ENCODE measurements at regions not wholly inside any gene's neighbourhood (a gene's known extent, or its start where the extent isn't known, plus 50 kb on each side); places are given as distances from the start of the nearest gene placed in this dataset.

DNA sequence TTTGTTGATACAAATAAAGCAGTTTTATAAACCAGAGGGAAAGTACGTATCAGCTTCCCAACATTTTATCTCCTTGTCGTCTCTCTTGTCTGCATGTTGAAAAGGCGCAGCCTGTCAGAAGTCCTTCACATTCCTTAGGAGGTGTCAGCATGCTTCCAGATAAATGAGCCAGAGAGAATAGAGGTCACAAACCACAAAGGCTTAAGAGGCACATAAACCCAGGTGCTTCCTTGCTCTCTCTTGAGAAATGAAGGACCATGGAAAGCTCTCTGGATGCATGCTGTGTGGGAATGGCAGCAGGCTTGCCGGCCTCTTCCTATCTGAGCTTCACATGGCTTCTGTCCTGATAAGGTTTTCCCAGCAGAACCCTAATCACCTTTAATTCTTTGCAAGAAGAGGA lies 448.5 kb downstream of the XPNPEP1 start:
- DNase-seq = no peak

DNA sequence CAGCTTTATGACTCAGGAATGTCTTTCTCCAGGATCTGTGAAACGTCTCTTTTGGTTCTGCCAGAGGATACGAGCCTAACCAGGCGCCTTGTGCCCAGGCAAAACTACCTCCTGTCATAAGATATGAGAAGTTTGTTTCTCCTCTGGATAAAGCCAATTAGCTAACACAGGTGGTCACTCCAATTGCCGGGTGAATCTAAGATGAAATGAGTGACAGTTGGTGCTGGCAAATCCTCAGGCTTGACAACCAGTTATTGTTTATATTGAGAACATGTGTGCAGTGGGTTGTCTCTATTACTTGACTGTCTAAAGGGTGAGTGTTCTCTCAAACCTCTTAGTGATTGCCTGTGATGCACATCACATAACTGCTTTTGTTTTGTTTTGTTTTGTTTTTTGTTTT lies 449.1 kb downstream of the XPNPEP1 start:
- DNase-seq = no peak

DNA sequence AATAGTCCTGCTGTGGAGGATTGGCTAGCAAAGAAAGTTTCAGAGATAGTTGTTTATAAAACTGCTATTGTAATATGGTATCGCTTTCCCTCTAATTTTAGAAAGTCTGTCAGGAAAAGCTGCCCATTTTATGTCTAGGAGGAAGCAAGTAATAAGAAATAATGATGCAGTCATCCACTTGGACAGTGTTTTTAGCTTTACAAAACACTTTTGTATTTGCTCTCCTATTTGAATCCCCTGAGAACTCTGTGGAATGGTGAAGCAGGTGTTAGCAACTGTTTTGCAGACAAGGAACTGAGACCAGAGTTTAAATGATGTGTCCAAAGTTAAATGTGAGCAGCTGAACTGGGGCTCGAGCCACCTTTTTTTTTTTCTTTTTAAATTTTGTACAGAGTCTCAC lies 455.8 kb downstream of the XPNPEP1 start:
- DNase-seq = no peak

DNA sequence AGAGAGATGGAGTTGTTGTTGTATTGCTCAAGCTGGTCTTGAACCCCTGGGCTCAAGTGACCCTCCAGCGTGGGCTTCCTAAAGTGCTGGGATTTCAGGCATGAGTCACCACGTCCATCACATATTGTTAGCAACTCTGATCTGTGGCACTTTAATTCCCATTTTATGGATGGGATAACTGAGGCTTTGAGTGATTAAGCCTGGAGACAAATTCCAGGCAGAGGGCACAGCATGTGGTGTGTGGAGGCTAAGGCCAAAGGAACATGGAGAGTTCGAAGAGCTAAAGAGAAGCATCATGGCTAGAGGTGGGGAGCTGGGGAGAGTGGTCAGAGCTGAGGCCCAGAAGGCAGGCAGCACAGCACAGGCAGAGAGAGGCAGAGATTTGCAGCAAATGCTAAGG lies 458.4 kb downstream of the XPNPEP1 start:
- DNase-seq = no peak

DNA sequence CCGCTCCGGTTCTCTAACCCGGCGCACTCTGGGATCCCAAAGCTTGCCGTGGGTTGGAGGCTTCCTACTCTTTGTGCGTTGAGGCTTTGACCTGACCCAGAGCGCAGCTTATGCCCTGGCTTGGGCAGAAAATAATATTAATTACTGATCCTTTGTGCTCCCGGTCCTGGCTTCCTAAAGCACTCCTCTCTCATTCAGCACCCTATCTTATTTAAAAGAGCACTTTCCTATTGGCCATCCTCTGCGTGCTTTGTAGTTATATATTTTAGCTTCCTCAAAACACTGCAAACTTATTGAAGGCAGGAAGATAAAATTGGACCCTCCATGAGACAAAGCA lies 466.0 kb downstream of the XPNPEP1 start:
- DNase-seq = no peak

DNA sequence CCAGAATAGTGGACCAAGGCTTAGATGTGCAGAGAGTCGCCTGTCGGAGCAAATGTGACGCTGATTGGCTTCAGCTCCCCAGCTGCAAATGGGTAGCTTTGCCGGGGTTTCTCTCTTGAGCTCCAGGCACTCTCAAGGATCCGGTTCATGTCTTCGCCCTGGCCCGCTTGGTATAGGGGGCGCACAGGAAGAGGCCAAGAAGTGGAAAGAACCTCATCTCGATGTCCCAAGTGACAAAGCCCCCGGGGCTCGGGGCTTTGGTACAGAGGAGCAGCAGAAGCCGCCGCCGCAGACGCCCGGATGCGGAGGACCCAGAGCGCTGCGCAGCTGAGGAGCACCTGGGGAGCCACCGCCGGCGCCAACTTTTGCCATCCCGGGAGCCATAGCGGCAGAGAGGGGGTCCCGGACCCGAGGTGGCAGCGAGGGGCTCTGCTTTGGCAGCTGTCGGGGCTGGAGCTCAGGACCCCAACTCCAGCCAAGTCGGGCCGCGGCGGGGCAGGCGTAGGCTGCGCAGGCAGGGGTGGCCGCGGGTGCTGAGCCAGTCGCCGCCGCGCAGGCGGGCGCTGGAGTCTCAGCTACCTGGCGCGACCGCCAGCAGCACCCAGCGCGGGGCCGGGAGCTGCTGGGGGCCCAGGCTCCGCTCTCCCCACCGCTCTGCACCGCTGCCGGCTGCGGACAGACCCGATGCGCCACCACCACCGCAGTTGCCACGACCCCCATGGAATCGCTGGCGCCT lies 466.6 kb downstream of the XPNPEP1 start:
- DNase-seq = no peak

DNA sequence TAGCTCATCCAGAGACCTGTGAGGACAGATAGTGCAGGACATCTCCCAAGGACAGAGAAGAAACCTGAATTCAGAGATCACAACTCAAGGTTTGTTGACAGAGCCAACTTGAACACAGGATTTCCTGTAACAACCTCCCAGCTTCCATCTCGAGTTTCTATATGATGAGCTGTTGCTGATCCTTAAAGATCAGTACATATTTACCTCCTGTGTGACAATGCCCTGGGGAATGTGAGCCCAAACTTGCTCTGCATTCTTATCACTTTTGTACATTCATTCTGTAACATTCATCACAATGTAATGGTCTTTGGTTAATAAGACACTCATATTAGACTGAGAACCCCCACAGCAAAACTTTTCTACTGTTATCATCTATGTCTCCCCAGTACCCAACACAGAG lies 468.6 kb downstream of the XPNPEP1 start:
- DNase-seq = no peak

DNA sequence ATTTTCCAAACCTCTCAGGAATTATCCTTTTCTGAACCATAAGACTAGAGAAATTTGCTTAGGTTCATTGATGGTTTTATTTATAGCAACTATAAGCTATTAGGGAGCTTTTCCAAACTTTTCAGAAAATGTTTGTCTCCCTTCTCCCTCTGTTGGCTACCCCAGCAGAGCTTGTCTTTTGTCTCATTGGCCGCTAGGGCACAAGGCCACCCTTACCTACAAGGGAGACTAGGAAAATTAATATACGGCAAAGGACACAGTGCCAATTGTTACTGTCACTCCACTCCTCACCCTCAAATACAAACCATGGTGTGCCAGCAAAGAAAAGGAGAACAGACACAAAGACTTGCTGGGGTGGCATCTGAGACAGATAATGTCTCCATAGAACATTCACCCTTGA lies 471.4 kb downstream of the XPNPEP1 start:
- DNase-seq = no peak

DNA sequence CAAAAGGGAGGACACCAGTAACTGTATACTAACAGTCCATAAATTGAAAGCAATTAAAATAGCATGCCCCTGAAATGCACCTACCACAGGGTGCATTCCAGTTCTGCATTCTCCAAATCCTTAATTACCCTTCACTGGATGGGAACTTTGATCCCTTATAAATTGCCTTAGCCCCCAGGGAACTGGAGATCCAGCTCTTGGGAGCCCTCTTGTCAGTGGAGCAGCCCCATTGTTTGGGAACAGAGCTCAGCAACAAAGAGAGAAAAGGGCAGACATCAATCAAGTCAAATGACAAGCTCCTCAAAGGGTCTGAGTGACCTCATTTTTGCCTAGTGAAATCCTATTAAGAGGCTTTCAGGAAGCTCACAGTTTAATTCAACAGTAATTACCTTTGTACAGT lies 472.6 kb downstream of the XPNPEP1 start:
- DNase-seq = no peak

DNA sequence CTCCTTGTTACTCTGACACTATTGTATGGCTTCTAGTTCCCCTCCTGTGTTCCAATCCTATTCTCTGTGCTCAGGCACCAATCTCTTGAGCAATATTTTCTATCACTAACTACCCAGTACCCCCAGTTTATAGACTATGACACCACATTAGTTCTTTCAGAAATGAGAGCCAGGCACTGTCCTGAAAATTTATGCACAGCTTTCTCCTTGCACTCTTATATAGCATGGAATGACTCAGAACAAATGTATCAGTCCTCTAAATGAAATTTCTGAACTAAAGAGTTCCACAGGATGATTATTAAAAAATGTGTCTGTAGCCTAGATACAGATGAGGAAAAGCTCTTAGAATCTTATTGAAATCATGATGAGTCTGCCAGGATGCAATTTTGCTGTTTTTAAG lies 489.9 kb downstream of the XPNPEP1 start:
- no peak for DNase-seq

DNA sequence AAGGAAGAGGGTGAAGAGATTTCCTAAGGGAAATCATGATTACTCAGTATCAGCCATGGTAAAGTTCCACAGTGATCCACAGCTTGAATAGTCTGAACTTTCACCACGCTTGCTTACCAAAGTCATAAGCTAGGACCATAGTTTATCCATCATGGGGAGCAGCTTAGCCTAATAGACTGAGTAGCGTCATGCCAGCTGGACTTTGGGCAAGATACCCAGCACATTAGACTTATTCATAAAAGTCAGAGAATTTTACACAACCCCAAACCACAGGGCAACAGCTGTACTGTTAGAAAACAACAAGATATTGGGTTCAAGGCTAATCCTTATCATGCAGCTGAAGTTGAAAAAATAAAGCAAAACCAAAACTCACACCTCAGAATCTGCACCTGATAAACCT lies 491.0 kb downstream of the XPNPEP1 start:
- DNase-seq = no peak

DNA sequence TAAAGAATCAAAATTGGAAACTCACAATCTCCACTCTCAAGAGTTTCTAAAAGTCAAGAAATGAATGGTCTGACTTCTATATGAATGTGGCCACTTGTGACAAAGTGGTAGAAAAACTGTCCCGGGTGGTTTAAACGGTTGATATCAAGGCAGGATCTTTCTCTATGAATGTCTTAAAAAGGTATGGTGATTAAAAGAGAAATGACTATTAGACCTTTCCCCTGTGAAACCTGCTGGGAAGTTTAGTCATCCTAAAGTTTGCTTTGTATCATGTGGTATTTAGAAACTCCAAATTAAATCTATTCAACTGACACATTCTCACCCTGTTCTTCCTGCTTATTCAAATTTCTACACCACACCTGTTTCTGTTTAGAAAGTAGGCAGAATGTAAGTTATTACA lies 492.5 kb downstream of the XPNPEP1 start:
- DNase-seq = no peak

DNA sequence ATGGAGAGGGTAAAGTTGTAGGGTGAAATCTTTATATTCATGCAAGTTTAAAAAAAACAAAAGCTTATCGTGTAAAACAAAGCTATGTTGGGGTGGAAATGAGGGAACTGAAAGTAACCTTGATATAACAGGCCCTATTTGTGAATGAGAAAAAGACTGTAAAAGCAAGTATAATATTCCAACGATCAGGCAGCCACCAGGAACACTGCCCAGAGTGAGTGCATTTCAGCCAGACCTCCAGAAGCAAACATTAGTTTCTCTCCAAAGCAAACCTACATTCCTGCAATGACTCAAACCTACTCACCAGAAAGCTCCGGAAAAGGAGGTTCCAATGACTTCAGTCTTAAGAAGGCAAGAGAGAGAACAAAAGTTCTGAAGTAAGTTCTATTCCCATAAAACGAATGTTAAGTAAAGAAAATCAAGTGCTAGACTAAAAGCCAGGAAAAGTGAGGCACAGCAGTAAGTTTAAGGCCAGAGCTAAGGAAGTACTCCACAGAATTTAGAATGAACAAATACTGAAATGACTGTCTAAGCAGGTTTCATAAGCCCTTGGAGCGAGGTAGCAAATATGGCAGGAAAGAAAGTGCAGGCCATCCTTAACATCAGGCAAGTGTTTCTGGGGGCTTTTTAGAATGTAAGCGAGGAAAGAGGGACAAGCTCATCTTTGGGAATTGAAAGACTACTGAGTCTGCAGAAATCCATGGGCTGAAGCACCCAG lies 493.1 kb downstream of the XPNPEP1 start:
- no peak for DNase-seq

DNA sequence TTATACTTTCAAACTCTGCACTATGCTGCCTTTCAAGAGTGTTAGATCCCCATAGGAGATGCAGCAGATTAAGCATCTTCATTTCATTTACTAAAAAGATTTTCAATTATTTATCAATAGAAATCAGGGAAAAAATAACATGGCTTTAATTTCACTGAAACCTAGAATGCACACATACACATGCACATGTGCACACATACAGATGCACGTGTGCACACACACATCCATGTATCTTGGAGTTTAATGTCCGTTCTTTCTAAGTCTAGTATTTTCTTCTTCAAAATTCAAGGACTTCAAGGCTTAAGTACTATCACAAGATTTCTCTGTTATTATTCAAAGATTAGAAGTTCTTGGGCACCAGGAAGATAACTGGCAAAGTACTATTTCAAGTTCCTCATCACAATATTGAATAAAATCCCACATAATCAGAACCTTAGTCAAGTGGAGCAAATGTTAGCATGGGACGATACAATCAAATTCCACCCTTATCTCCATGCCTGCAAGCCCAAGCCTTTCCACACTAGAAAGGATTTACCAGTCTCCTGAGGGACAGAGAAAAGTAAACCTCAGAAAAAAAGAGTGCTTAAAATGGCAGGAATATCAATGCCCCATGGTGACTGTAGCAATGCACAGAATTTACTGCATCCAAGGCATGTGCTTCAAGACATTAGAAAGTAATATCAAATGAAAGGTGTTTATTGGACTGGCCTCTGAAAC lies 494.4 kb downstream of the XPNPEP1 start:
- no peak for DNase-seq

DNA sequence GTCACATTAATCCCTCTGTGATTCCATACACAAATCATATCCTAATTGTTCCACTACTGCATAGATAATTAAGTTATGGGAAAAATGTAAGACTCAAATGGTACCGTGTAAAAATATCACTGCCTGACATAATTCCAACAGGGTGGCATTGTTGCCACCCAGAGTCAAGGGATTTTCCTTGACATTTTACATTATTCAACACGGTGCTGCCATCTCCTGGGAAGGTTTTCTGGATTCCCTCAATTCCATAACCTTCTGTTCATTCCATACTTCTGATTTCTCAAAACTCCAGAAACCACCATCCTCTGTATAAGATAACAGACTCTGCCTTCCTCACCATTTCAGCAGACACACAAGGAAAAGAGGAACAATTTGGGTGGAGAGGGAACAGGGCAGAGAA lies 495.9 kb downstream of the XPNPEP1 start:
- no peak for DNase-seq

DNA sequence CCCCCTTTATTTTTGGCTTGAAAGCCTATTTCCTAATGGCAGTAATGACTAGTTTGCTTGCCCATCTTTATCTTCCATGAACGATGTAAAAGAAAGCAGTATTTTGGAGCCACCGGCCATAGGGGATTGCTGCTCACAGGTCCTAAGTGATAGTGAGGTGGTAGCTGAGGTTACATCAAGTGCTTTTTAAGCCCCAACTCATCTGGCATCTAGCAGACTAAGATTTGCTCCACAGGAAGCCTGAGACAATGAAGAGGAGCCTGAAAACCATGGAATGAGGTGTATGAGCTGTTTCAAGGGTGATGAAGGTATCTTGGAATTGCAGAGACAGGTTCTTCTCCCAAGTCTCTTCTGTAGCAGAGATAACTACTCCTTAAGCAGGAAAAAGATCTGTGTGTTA lies 496.3 kb downstream of the XPNPEP1 start:
- DNase-seq = no peak

DNA sequence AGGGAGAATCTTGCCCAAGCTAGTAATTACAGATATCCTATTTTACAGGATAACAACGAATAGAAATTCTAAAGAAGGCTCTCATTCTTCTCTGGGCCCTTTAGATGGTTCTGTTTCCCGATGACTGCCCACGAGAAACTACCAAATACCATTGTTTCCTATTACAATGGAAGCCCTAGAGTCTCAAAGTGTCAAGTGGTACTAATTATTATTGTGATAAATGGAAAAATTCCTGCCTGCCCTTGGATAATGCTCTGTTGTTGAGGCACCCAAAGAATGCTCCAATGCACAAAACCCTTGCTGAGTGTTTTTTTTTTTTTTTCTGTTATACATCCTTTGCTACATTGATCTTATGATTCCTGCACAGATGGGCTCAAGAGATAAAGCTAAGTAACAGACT lies 504.5 kb downstream of the XPNPEP1 start:
- DNase-seq = no peak

DNA sequence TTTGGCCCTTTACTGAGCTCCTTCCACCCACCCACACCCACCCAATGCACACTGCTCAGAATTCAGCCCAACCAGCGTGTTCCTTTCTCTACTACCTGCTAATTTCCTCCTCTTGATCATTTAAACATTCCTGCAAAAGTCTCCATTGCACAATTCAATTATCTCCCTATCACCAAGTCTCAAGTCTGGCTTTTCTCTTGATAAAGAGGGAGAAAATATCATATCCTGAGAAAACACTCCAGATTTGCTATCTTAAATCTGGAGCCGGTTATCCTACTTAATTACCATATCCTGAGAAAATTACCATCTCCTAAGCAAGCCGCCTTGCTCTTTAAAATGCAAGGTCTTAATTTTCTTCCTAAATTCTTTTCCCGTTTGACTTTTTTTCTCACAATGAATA lies 505.5 kb downstream of the XPNPEP1 start:
- DNase-seq = no peak

DNA sequence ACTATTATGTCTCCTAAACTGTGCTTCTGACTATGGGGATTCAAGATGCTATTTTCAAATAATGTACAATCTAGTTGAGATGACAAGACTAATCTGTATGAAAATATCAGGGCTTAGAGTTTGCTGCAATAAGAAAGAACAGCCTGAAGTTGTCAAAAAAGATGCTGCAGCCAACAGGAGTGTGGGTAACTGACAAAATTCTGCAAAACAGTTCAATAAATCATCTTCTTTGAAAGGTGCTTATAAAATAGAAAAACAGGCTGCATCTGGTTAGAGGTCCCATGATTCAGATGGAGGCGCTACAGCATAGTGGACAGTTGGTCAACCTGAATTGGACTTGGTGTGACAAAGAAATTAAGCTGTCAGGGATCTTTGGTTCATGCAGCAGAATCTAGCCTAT lies 511.0 kb downstream of the XPNPEP1 start:
- no peak for DNase-seq

DNA sequence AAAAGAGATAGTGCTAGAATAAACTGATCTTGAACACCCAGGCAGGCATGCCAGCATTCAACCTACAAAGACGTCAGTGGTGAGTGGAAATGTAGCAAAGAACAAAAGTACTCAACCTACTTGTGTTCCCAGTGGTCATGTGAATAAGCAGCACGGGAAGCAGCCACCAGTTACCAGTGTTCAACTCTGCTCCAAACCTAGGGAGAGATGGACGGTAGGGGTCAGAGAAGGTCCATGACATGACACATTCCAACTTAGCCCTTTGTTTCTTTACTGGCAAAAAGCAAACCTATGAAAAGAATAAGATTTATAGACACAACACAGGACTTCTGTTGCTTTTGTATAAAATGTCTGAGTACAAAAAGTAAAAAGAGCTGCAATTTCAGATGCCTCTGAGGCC lies 511.4 kb downstream of the XPNPEP1 start:
- no peak for DNase-seq

DNA sequence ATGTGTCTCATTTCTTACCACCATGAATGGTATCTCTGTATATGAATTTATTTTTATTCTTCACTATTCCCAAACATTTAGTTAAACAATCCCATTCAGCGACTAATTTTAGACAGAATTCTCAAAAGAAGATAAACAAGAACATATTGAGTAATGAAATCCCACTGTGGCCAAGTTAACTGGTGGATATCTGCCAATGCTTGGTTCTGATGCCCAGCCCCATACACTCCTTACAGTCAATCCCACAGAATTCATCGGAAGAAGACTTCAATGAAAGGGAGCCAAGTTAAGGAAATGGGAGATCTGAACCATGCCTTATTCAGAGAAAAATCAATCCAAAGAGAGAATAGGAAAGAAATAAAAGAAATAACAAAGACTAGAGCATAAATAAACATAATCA lies 518.0 kb downstream of the XPNPEP1 start:
- DNase-seq = no peak

DNA sequence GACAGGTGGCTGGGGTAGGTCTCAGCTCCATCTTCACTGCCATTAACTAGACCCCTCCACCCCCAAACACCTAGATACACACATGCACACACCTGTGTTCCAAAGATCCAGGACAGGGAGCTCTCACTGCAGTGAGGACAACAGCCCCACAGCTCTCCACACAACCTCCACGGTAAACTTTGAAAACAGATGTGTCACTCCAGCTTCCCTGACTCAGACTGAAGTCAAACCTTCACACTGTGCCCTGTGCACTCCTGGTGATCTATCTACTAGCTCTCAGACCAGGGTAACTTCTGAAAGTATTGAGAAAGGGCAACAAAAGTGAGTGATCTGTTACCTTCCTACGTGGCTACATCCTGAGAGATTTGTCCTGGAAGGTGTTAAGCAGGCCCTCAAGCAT lies 519.8 kb downstream of the XPNPEP1 start:
- DNase-seq = no peak

DNA sequence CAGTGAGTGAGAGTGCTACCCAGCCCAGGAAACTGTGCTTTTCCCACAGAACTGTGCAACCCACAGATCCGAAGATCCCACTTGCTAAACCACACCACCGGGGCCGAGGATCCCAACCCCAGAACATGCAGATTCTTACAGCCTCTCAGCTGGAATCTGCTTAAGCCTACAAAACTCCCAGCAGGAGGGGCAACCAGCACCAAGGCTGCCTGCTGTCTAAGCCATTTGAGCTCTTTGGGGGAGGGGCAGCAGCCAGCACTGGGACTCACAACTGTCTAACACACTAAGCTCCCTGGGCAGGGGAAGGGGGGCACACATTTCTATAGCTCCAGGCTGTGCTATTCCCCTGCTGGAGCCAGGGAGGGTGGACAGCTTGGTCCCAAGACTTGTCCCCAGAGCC lies 529.9 kb downstream of the XPNPEP1 start:
- DNase-seq = no peak

DNA sequence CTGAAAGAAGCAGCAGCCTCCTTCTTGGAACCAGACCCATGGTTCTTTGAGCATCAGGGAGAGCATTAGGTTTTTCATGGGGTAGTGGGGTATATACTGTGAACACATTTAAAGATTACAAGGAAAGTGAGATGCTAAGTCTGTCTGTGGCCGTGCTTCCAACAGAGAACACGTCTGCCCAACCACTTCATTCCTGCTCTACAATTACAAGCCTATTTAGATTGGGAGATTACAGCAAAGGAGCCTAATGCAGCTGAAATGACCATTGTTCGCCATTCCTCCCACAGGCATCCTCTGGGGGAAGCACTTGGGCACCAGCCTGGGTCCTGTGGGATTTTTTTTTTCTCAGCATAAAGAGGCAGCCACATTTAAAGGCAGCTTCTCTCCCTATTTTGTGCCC lies 536.4 kb downstream of the XPNPEP1 start:
- no peak for DNase-seq

Data from stimulated activated CD4-positive, alpha-beta T cell treated with anti-CD3 and anti-CD28 coated beads, Interleukin-4, amount 100 ng/mL, for 24 hours (primary cell).